Sigmoid colon (tissue), 6 donors: ENCODE measurements at regions not wholly inside any gene's neighbourhood (a gene's known extent, or its start where the extent isn't known, plus 50 kb on each side); places are given as distances from the start of the nearest gene placed in this dataset.

ENCODE experiments used
- DNase-seq: peaks from one replicate; pipeline ENCODE4 v3.0.0-alpha.2; 2019
- H3K27ac ChIP-seq, 4 donors: fragments of 200-600 bp; sonication (generic); one replicate each; pipeline ENCODE4 v1.5.1; 2016 to 2019; ENCODE audit warnings: mild to moderate bottlenecking in 1 of 4
- H3K27me3 ChIP-seq, 3 donors: fragments of 200-600 bp; sonication (generic); one replicate each; pipeline ENCODE4 v1.5.1; 2019; ENCODE audit warnings: mild to moderate bottlenecking in 1 of 3
- H3K36me3 ChIP-seq, 4 donors: fragments of 200-600 bp; sonication (generic); one replicate each; pipeline ENCODE4 v1.5.1; 2016 to 2019
- H3K4me1 ChIP-seq, 4 donors: fragments of 200-600 bp; sonication (generic); one replicate each; pipeline ENCODE4 v1.5.1; 2017 to 2019
- H3K4me3 ChIP-seq, 4 donors: fragments of 200-600 bp; sonication (generic); one replicate each; pipeline ENCODE4 v1.5.1; 2017 to 2019; ENCODE audit warnings: mild to moderate bottlenecking in 2 of 4, moderate library complexity in 1 of 4
- H3K9me3 ChIP-seq, 4 donors: fragments of 200-600 bp in 3 of 4; sonication (generic) in 3 of 4; one replicate each; pipeline versions ENCODE4 v1.5.1 to v1.6.1; 2013 to 2019
- CTCF ChIP-seq, 4 experiments: fragments of 450-650 bp in 3 of 4; fragments of 200-600 bp in 1 of 4; IDR thresholded peaks; one replicate each; pipeline ENCODE4 v1.5.1; 2016 to 2019; ENCODE audit warnings: antibody characterized with exemption in 4 of 4, mild to moderate bottlenecking in 3 of 4, moderate library complexity in 2 of 4
- EP300 ChIP-seq, 4 donors: sonication (generic); formaldehyde crosslinking; IDR thresholded peaks; one replicate each; pipeline ENCODE4 v1.6.1; 2017; ENCODE audit warnings: antibody characterized with exemption in 4 of 4
- POLR2A ChIP-seq, 2 donors: fragments of 450-650 bp; IDR thresholded peaks; one replicate each; pipeline ENCODE4 v1.6.1; 2016; ENCODE audit warnings: antibody characterized with exemption in 2 of 2, mild to moderate bottlenecking in 2 of 2, moderate library complexity in 2 of 2
- POLR2AphosphoS5 ChIP-seq, 4 donors: sonication (generic); formaldehyde crosslinking; IDR thresholded peaks; one replicate each; pipeline ENCODE4 v1.6.1; 2017; ENCODE audit warnings: antibody characterized with exemption in 4 of 4
- WGBS, 2 donors: extraction: QIAGEN DNeasy Blood & Tissue Kit; methylation state at CpG; one replicate each; pipeline ENCODE4 v1.1.7; 2013; 5-methylcytosine and 5-hydroxymethylcytosine counted together
- intact Hi-C: fragments of 100-400 bp; cut with DNase I; formaldehyde crosslinking; loops from one replicate; pipeline ENCODE4 v1.15.1; 2023
- donor health status: healthy with polysubstance abuse.
- donor health status: healthy.

- no peak for DNase-seq
- Histone ChIP-seq H3K36me3 (no peaks in the 10 kb centered on the region), H3K27ac (no peak overlapping the region), H3K4me1 (no peaks in the 10 kb centered on the region), H3K9me3 (peaks cover 0 to 5% (median 0%) of the 10 kb centered on the region in 4 donors), H3K27me3 (no peaks in the 10 kb centered on the region), H3K4me3 (no peak overlapping the region)
- intact Hi-C loops, result no loop called here
- WGBS, 2 donors, result 87 to 88% methylated on average over 2 of the region's 2 CpGs
- TF ChIP-seq POLR2AphosphoS5 (IDR thresholded peaks at IDR 0.05) (no peak), EP300 (IDR thresholded peaks at IDR 0.05) (no peak), POLR2A (IDR thresholded peaks at IDR 0.05) (no peak), CTCF (IDR thresholded peaks at IDR 0.05) (no peak)
These were observed 82.7 kb upstream of the NXT1 start for GRCh38 chr20:23267909-23268308.

GRCh38 chr20:23266530-23267398 lies 83.8 kb upstream of the NXT1 start:
- Histone ChIP-seq H3K27ac (no peak overlapping the region), H3K36me3 (no peaks in the 10 kb centered on the region), H3K4me1 (no peaks in the 10 kb centered on the region), H3K27me3 (no peaks in the 10 kb centered on the region), H3K4me3 (no peak overlapping the region), H3K9me3 (peaks cover 0 to 5% (median 0%) of the 10 kb centered on the region in 4 donors)
- no peak for DNase-seq
- TF ChIP-seq CTCF (IDR thresholded peaks at IDR 0.05) (no peak), POLR2AphosphoS5 (IDR thresholded peaks at IDR 0.05) (no peak), POLR2A (IDR thresholded peaks at IDR 0.05) (no peak)
- intact Hi-C loops, result no loop called here
- 56 to 78% methylated on average over 7 of the region's 7 CpGs for WGBS, 2 donors

GRCh38 chr20:23265226-23265625 lies 85.4 kb upstream of the NXT1 start:
- Histone ChIP-seq H3K9me3 (peaks cover 0 to 5% (median 0%) of the 10 kb centered on the region in 4 donors), H3K27ac (no peak overlapping the region), H3K27me3 (no peaks in the 10 kb centered on the region), H3K36me3 (no peaks in the 10 kb centered on the region), H3K4me1 (no peaks in the 10 kb centered on the region), H3K4me3 (no peak overlapping the region)
- intact Hi-C loops, result no loop called here
- TF ChIP-seq CTCF (IDR thresholded peaks at IDR 0.05) (no peak), POLR2AphosphoS5 (IDR thresholded peaks at IDR 0.05) (no peak), EP300 (IDR thresholded peaks at IDR 0.05) (no peak), POLR2A (IDR thresholded peaks at IDR 0.05) (no peak)
- no peak for DNase-seq
- 89% methylated on average over 8 of the region's 8 CpGs for WGBS, 2 donors

- intact Hi-C loops, result no loop called here
These were observed 86.0 kb upstream of the NXT1 start for GRCh38 chr20:23264545-23264944.

More at GRCh38 chr20:23264545-23264944, 86.0 kb upstream of the NXT1 start:
- no peaks in the 10 kb centered on the region for H3K27me3 ChIP-seq
- DNase-seq, result no peak
- H3K27ac ChIP-seq, result no peak overlapping the region
- H3K9me3 ChIP-seq, result peaks cover 0 to 5% (median 0%) of the 10 kb centered on the region in 4 donors
- no peak overlapping the region for H3K4me3 ChIP-seq
- no peaks in the 10 kb centered on the region for H3K36me3 ChIP-seq
- H3K4me1 ChIP-seq, result no peaks in the 10 kb centered on the region
- TF ChIP-seq POLR2A (IDR thresholded peaks at IDR 0.05) (no peak), EP300 (IDR thresholded peaks at IDR 0.05) (no peak), POLR2AphosphoS5 (IDR thresholded peaks at IDR 0.05) (no peak), CTCF (IDR thresholded peaks at IDR 0.05) (no peak)
- WGBS, 2 donors, result 68 to 90% methylated on average over 4 of the region's 4 CpGs
